ENCODE measurements at regions not wholly inside any gene's neighbourhood (a gene's known extent, or its start where the extent isn't known, plus 50 kb on each side); places are given as distances from the start of the nearest gene placed in this dataset.
A peak's percentile ranks its signal among the peaks of the same experiment; 100 is the strongest.

GRCh38 chr6:95186710-95187109 is 390.6 kb upstream of the MANEA start:
- Histone ChIP-seq H3K79me2 (ENCODE audit: control insufficient read depth in 1 of 2, insufficient read depth in 2 of 2, low read length in 2 of 2) (no peaks in the 10 kb centered on the region), H4K8ac (ENCODE audit: extremely low read depth, insufficient read depth, low read length) (no peak overlapping the region), H4K20me1 (replicated peaks in 1 of 2; ENCODE audit: control insufficient read depth in 1 of 2, insufficient read depth in 2 of 2, low read length in 2 of 2) (no peaks in the 10 kb centered on the region), H3K27me3 (replicated peaks in 1 of 4; ENCODE audit: control insufficient read depth in 3 of 4, extremely low read depth in 1 of 4, insufficient read depth in 3 of 4, low read length in 3 of 4) (no peaks in the 10 kb centered on the region), H3K23me2 (ENCODE audit: low read depth, low read length) (no peaks in the 10 kb centered on the region), H3K14ac (ENCODE audit: insufficient read length) (no peak overlapping the region), H3K79me1 (ENCODE audit: low read depth, low read length) (no peaks in the 10 kb centered on the region), H3K56ac (replicated peaks; ENCODE audit: insufficient read length, low read depth, low read length) (no peak overlapping the region), H3K23ac (ENCODE audit: insufficient read length) (no peak overlapping the region), H2BK5ac (ENCODE audit: low read depth, low read length) (no peak overlapping the region), H2BK120ac (replicated peaks; ENCODE audit: low read depth, low read length) (no peak overlapping the region), H3K36me3 (ENCODE audit: control insufficient read depth in 2 of 4, insufficient read depth in 4 of 4, low read length in 3 of 4) (no peaks in the 10 kb centered on the region), H4K5ac (ENCODE audit: insufficient read length, low read depth, low read length) (no peak overlapping the region), H3K18ac (ENCODE audit: extremely low read depth, low read length) (no peak overlapping the region), H2AFZ (ENCODE audit: low read length) (no peak overlapping the region), H3K4ac (replicated peaks; ENCODE audit: insufficient read length, low read depth, low read length) (no peak overlapping the region), H3K9ac (replicated peaks in 1 of 4; ENCODE audit: extremely low read depth in 1 of 4, low read depth in 3 of 4, low read length in 3 of 4) (no peak overlapping the region), H3K9me3 (ENCODE audit: insufficient read depth in 2 of 2, low read depth in 1 of 2, low read length in 1 of 2) (no peaks in the 10 kb centered on the region), H3K4me2 (ENCODE audit: insufficient read depth in 1 of 2, low read depth in 2 of 2, low read length in 2 of 2) (no peak overlapping the region), H2BK15ac (ENCODE audit: low read length) (no peak overlapping the region), H3K27ac (ENCODE audit: low read depth, low read length) (no peak overlapping the region), H2AK5ac (ENCODE audit: low read depth, low read length) (no peak overlapping the region), H3K4me3 (ENCODE audit: extremely low read depth in 1 of 4, insufficient read depth in 2 of 4, low read depth in 3 of 4, low read length in 4 of 4) (no peak overlapping the region), H2BK12ac (ENCODE audit: low read depth, low read length) (no peak overlapping the region), H4K91ac (replicated peaks; ENCODE audit: insufficient read length, low read length) (no peak overlapping the region), H3K4me1 (replicated peaks in 1 of 4; ENCODE audit: control insufficient read depth in 3 of 4, insufficient read depth in 4 of 4, low read length in 3 of 4) (no peaks in the 10 kb centered on the region), H2BK20ac (ENCODE audit: low read length) (no peak overlapping the region)
- no peak for FAIRE-seq
- 91% methylated on average over 1 of the region's 1 CpG; no CpG with 5 or more reads in 1 of the 2 experiments for WGBS, 2 experiments (ENCODE audit: extremely low coverage in 1 of 2, insufficient coverage in 1 of 2, insufficient read length in 1 of 2, insufficient replicate concordance in 2 of 2, low coverage in 1 of 2, low lambda C conversion rate in 2 of 2, missing lambda C conversion rate in 1 of 2)
- TF ChIP-seq MAFK (IDR thresholded peaks at IDR 0.05; ENCODE audit: low read depth, low read length): 0 out of 2 replicates have a peak, but pooled peaks have one; percentile 10
- no peak for TF ChIP-seq CHD2 (IDR thresholded peaks at IDR 0.05; ENCODE audit: low read length)
- TF ChIP-seq SP4 (IDR thresholded peaks at IDR 0.05; ENCODE audit: low read length): no peak
- TF ChIP-seq CBX8 (IDR thresholded peaks at IDR 0.05; ENCODE audit: borderline replicate concordance, low read depth, low read length): no peak
- no peak for DNase-seq (ENCODE audit: low read depth in 1 of 2, low spot score in 2 of 2)
- ChIA-PET CTCF (ENCODE audit: partially characterized antibody) (interaction anchor here (1.3 to 1.5 kb wide), 2 partner anchors 16 to 92 kb away, joined by 3 to 5 read pairs; no protein-coding TSS in a partner anchor), POLR2A (ENCODE audit: partially characterized antibody) (no interaction called here)
